ENCODE measurements at regions not wholly inside any gene's neighbourhood (a gene's known extent, or its start where the extent isn't known, plus 50 kb on each side); places are given as distances from the start of the nearest gene placed in this dataset. TPM values are rescaled to one million over a fixed set of nuclear protein-coding genes. Genes with fewer than 3 reads are reported as not detected.

DNA sequence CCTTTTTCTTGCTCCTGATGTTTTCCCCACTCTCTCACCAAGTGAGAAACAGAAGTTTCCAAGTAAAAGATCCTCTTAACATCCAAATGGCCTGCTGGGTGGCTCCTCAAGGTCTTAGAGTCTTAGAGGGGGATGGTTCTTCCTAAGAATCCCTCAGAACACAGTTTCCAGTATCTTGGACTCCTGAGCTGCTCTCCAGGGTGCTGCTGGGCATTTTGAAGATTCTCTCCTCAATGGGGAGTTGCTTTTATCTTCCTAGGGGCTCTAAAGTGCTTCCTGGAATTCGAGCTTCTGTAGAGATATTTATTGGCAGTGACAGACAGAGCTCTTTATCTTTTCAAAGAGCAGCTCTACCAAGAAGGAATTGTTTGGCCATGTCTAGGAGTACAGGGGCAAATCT is 70.8 kb upstream of the SLC35B3 start:
- H3K4me1 ChIP-seq (ENCODE audit: control insufficient read depth, insufficient read depth, low read length) = no peaks in the 10 kb centered on the region
- H3K9me3 ChIP-seq (replicated peaks; ENCODE audit: low read length) = no peaks in the 10 kb centered on the region
- H3K36me3 ChIP-seq (ENCODE audit: insufficient read depth, low read length) = no peaks in the 10 kb centered on the region
- H3K4me3 ChIP-seq (ENCODE audit: low read length) = no peak overlapping the region
- no peak overlapping the region for H3K9ac ChIP-seq (ENCODE audit: low read depth, low read length)
- H3K4me2 ChIP-seq (ENCODE audit: low read length) = no peak overlapping the region
- no peaks in the 10 kb centered on the region for H3K27me3 ChIP-seq (ENCODE audit: control insufficient read depth, insufficient read depth, low read length)

DNA sequence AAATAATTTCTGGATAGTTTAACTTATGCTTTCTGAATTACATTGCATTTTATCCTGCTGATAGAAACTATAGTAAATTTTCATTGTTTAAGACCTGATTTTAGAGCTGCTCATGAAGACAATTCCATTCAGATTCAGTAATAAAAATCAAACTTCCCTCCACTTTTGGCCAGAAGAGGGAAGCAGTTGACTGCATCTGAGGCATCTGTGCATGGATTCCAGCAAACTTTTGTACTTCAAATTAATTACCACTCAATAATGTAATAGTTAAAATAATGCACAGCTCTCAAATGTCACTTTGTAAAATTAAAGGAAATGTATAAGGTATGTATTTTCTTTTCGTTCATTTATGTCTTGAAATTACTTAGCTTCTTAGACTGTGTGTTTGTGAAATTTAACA is 64.2 kb upstream of the SLC35B3 start:
- Histone ChIP-seq H3K4me2 (ENCODE audit: low read length) (no peak overlapping the region), H3K4me3 (ENCODE audit: low read length) (no peak overlapping the region), H3K9me3 (replicated peaks; ENCODE audit: low read length) (no peaks in the 10 kb centered on the region), H3K4me1 (ENCODE audit: control insufficient read depth, insufficient read depth, low read length) (no peaks in the 10 kb centered on the region), H3K27me3 (ENCODE audit: control insufficient read depth, insufficient read depth, low read length) (no peaks in the 10 kb centered on the region), H3K36me3 (ENCODE audit: insufficient read depth, low read length) (no peaks in the 10 kb centered on the region), H3K9ac (ENCODE audit: low read depth, low read length) (no peak overlapping the region)

GRCh38 chr6:8494730-8495129 is 59.4 kb upstream of the SLC35B3 start:
- H3K27me3 ChIP-seq (ENCODE audit: control insufficient read depth, insufficient read depth, low read length) = no peaks in the 10 kb centered on the region
- no peak overlapping the region for H3K4me3 ChIP-seq (ENCODE audit: low read length)
- H3K9ac ChIP-seq (ENCODE audit: low read depth, low read length) = no peak overlapping the region
- H3K36me3 ChIP-seq (ENCODE audit: insufficient read depth, low read length) = no peaks in the 10 kb centered on the region
- H3K9me3 ChIP-seq (replicated peaks; ENCODE audit: low read length) = no peaks in the 10 kb centered on the region
- no peaks in the 10 kb centered on the region for H3K4me1 ChIP-seq (ENCODE audit: control insufficient read depth, insufficient read depth, low read length)
- no peak overlapping the region for H3K4me2 ChIP-seq (ENCODE audit: low read length)

DNA sequence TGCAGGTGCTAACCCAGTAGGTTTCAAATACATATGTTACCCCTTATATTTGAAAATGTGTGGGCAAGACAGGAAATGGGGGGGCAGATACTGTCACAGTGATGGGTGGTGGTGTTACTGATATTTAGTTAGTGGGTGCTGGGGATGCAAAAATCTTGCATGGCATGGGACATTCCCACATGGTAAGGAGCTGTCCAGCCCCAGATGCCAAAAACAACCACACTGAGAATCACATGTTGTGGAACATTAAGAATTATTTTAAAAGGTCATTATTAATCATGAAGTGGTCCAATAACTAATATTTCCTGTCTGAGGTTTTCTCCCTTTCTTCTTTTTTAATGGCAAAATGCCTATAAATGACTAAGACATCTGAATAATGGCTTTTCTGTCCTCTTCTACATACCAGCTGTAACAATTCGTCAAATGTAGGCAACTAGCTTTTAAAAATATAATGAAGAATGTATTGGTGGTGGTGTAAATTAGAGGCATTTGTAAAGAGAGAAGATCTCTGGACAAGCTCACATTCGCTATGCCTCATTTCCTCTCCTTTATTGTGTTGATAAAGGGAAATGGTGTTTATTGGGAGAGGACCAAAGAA is 57.3 kb upstream of the SLC35B3 start:
- H3K9me3 ChIP-seq (replicated peaks; ENCODE audit: low read length) = no peaks in the 10 kb centered on the region
- no peaks in the 10 kb centered on the region for H3K27me3 ChIP-seq (ENCODE audit: control insufficient read depth, insufficient read depth, low read length)
- no peak overlapping the region for H3K9ac ChIP-seq (ENCODE audit: low read depth, low read length)
- H3K4me2 ChIP-seq (ENCODE audit: low read length) = no peak overlapping the region
- H3K4me3 ChIP-seq (ENCODE audit: low read length) = no peak overlapping the region
- no peaks in the 10 kb centered on the region for H3K36me3 ChIP-seq (ENCODE audit: insufficient read depth, low read length)
- no peaks in the 10 kb centered on the region for H3K4me1 ChIP-seq (ENCODE audit: control insufficient read depth, insufficient read depth, low read length)

Small RNAs in the stretch of these regions (small RNA-seq; reads per million reads assigned to genes)
- gene RF02101 (not detected), gene RNU6ATAC21P (not detected)

All from skeletal muscle satellite cell (primary cell).